Panc1 (cell line): ENCODE measurements at regions not wholly inside any gene's neighbourhood (a gene's known extent, or its start where the extent isn't known, plus 50 kb on each side); places are given as distances from the start of the nearest gene placed in this dataset.

Experiments
- ATAC-seq: fragments of 200-7000 bp; cut with Tn5 transposase; 2 replicates; pipeline ENCODE4 v1.9.1; 2020; ENCODE audit warnings: mild to moderate bottlenecking, moderate library complexity
- BruUV-seq: library from RNA; stranded (reverse); fragments of 400-500 nt; replicated peaks from 2 replicates; lab custom pipeline; 2021; lab: Mats Ljungman, UMichigan
- CTCF ChIA-PET: fragments of 300-600 bp; sonication (Branson Sonifier 250); formaldehyde crosslinking; loops from one replicate; lab custom pipeline; 2022; ENCODE audit warnings: antibody characterized with exemption; lab: Charles Lee
- POLR2A ChIA-PET: fragments of 300-600 bp; sonication (Branson Sonifier 250); formaldehyde crosslinking; loops from one replicate; lab custom pipeline; 2022; ENCODE audit warnings: antibody characterized with exemption; lab: Charles Lee
- DNase-seq: peaks from one replicate; pipeline ENCODE4 v3.0.0-alpha.2; 2010; ENCODE audit warnings: low read depth, low spot score
- H3K27ac ChIP-seq: 2 replicates; pipeline ENCODE4 v1.5.1; 2011; ENCODE audit warnings: mild to moderate bottlenecking, low read length, inconsistent platforms
- H3K27me3 ChIP-seq: fragments of 200-500 bp; sonication (Bioruptor generic); 2 replicates; pipeline ENCODE4 v1.6.0; 2014; ENCODE audit warnings: low read length, inconsistent platforms; ENCODE audit not compliant: control insufficient read depth, insufficient read depth
- H3K36me3 ChIP-seq: fragments of 200-500 bp; sonication (Bioruptor generic); 2 replicates; pipeline ENCODE4 v1.5.1; 2014; ENCODE audit warnings: inconsistent platforms, mild to moderate bottlenecking, low read length, moderate library complexity; ENCODE audit not compliant: control insufficient read depth, insufficient read depth
- H3K4me1 ChIP-seq: 2 replicates; pipeline ENCODE4 v1.5.1; 2011; ENCODE audit warnings: inconsistent platforms, mild to moderate bottlenecking, low read length, moderate library complexity; ENCODE audit not compliant: control insufficient read depth, insufficient read depth
- H3K4me3 ChIP-seq, 2 experiments: 2 replicates each; pipeline ENCODE4 v1.5.1; 2011 to 2012; ENCODE audit warnings: low read depth in 2 of 2, low read length in 2 of 2, mild to moderate bottlenecking in 2 of 2, inconsistent platforms in 1 of 2, moderate library complexity in 1 of 2
- H3K9me3 ChIP-seq: fragments of 200-500 bp; sonication (Bioruptor generic); 2 replicates; pipeline ENCODE4 v1.5.1; 2014; ENCODE audit warnings: low read depth, mild to moderate bottlenecking, inconsistent platforms, low read length, moderate library complexity; ENCODE audit not compliant: control insufficient read depth, insufficient read depth
- POLR2AphosphoS5 ChIP-seq: IDR thresholded peaks from 2 replicates; pipeline ENCODE4 v1.6.1; 2012; ENCODE audit warnings: mild to moderate bottlenecking, low read depth, low read length, moderate library complexity
- SIN3A ChIP-seq: IDR thresholded peaks from 2 replicates; pipeline ENCODE4 v1.6.1; 2012; ENCODE audit warnings: low read depth, mild to moderate bottlenecking, low read length, moderate library complexity, borderline replicate concordance; ENCODE audit not compliant: insufficient read depth
- TCF7L2 ChIP-seq: IDR thresholded peaks from 2 replicates; pipeline ENCODE4 v1.6.1; 2011; ENCODE audit warnings: mild to moderate bottlenecking, low read depth, low read length, inconsistent platforms
- in situ Hi-C: cut with HindIII; loops from 2 replicates; pipeline ENCODE4 v1.10.0; 2016; ENCODE audit warnings: low sequenced_read_pairs, low pct_unique_long_range_greater_than_20kb
- intact Hi-C: fragments of 100-400 bp; cut with micrococcal nuclease; formaldehyde crosslinking; loops from one replicate; pipeline ENCODE4 v1.10.0; 2022; ENCODE audit not compliant: unreplicated experiment
- TF ChIP-seq, protein P1 (sequence below), 2 experiments: IDR thresholded peaks; 2 replicates each; pipeline ENCODE4 v1.6.1; 2011 to 2012; ENCODE audit warnings: low read depth in 2 of 2, control low read depth in 1 of 2, low read length in 1 of 2, mild to moderate bottlenecking in 1 of 2, moderate library complexity in 1 of 2; ENCODE audit not compliant: insufficient read depth in 1 of 2
- TF ChIP-seq, protein P2 (sequence below): fragments of 450-650 bp; IDR thresholded peaks from 2 replicates; pipeline ENCODE4 v1.5.1; 2017; ENCODE audit warnings: mild to moderate bottlenecking

DNA sequence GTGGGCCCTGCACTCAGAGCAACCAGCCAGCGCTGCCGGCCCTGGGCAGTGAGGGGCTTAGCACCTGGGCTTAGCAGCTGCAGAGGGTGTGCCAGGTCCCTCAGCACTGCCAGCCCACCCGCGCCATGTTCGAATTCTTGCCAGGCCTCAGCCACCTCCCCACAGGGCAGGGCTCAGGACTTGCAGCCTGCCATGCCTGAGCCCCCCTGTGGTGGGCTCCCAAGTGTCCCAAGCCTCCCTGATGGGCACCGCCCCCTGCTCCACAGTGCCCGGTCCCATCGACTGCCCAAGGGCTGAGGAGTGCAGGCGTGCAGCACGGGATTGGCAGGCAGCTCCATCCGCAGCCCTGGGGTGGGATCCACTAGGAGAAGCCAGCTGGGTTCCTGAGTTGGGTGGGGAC, 98.0 kb upstream of the NID2 start:
- H3K9me3 ChIP-seq: no peaks in the 10 kb centered on the region
- TF ChIP-seq SIN3A (no peak), TCF7L2 (no peak), POLR2AphosphoS5 (no peak)
- TF ChIP-seq, protein P1, sequence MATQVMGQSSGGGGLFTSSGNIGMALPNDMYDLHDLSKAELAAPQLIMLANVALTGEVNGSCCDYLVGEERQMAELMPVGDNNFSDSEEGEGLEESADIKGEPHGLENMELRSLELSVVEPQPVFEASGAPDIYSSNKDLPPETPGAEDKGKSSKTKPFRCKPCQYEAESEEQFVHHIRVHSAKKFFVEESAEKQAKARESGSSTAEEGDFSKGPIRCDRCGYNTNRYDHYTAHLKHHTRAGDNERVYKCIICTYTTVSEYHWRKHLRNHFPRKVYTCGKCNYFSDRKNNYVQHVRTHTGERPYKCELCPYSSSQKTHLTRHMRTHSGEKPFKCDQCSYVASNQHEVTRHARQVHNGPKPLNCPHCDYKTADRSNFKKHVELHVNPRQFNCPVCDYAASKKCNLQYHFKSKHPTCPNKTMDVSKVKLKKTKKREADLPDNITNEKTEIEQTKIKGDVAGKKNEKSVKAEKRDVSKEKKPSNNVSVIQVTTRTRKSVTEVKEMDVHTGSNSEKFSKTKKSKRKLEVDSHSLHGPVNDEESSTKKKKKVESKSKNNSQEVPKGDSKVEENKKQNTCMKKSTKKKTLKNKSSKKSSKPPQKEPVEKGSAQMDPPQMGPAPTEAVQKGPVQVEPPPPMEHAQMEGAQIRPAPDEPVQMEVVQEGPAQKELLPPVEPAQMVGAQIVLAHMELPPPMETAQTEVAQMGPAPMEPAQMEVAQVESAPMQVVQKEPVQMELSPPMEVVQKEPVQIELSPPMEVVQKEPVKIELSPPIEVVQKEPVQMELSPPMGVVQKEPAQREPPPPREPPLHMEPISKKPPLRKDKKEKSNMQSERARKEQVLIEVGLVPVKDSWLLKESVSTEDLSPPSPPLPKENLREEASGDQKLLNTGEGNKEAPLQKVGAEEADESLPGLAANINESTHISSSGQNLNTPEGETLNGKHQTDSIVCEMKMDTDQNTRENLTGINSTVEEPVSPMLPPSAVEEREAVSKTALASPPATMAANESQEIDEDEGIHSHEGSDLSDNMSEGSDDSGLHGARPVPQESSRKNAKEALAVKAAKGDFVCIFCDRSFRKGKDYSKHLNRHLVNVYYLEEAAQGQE (IDR thresholded peaks at IDR 0.05; ENCODE audit: insufficient read depth in 1 of 2, low read depth in 2 of 2, low read length in 1 of 2): no peak
- TF ChIP-seq, protein P2, sequence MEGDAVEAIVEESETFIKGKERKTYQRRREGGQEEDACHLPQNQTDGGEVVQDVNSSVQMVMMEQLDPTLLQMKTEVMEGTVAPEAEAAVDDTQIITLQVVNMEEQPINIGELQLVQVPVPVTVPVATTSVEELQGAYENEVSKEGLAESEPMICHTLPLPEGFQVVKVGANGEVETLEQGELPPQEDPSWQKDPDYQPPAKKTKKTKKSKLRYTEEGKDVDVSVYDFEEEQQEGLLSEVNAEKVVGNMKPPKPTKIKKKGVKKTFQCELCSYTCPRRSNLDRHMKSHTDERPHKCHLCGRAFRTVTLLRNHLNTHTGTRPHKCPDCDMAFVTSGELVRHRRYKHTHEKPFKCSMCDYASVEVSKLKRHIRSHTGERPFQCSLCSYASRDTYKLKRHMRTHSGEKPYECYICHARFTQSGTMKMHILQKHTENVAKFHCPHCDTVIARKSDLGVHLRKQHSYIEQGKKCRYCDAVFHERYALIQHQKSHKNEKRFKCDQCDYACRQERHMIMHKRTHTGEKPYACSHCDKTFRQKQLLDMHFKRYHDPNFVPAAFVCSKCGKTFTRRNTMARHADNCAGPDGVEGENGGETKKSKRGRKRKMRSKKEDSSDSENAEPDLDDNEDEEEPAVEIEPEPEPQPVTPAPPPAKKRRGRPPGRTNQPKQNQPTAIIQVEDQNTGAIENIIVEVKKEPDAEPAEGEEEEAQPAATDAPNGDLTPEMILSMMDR: no peak
- no peaks in the 10 kb centered on the region for H3K27me3 ChIP-seq
- POLR2A ChIA-PET: no interaction called here
- no TSS peak for BruUV-seq
- no peaks in the 10 kb centered on the region for H3K36me3 ChIP-seq
- H3K4me3 ChIP-seq: no peak overlapping the region
- in situ Hi-C loops (no loop called here), intact Hi-C loops (no loop called here)
- no peak overlapping the region for H3K27ac ChIP-seq
- CTCF ChIA-PET: no interaction called here
- H3K4me1 ChIP-seq: no peaks in the 10 kb centered on the region
- ATAC-seq (no peak), DNase-seq (no peak)

DNA sequence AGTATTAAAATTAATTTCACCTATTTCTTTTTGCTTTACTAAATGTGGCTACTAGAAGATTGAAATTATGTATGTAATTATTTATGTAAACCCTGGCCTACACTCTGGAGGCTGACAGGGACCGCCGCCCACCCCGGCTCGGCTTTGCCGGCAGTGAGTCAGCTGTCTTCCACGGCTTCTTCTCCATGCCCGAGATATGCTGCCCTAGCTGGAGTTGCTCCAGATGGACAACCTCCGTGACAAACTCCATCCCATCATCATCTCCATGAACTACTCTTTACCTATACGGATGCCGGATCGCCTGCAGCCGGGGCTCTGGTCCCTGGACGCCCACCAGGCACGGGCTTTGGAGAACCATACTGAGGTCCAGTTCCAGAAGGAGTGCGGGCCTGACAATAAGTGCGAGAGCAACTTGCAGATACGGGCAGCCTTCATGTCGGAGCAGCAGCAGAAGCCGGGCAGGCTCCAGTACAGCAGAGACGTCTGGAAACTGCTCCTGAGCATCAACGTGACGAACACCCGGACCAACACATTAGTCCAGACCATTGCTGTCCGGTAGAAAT, 86.9 kb upstream of the NID2 start:
- H3K27ac ChIP-seq: no peak overlapping the region
- in situ Hi-C loops: no loop called here
- no peak for TF ChIP-seq SIN3A
- TF ChIP-seq TCF7L2: no peak
- TF ChIP-seq, protein P1 (IDR thresholded peaks at IDR 0.05; ENCODE audit: insufficient read depth in 1 of 2, low read depth in 2 of 2, low read length in 1 of 2): no peak
- TF ChIP-seq, protein P2: no peak
- TF ChIP-seq POLR2AphosphoS5: no peak
- H3K4me3 ChIP-seq: no peak overlapping the region
- intact Hi-C loops: no loop called here
- ChIA-PET POLR2A (no interaction called here), CTCF (no interaction called here)
- no peaks in the 10 kb centered on the region for H3K36me3 ChIP-seq
- DNase-seq: no peak
- ATAC-seq: no peak
- no peaks in the 10 kb centered on the region for H3K9me3 ChIP-seq
- H3K4me1 ChIP-seq: no peaks in the 10 kb centered on the region
- no TSS peak for BruUV-seq
- no peaks in the 10 kb centered on the region for H3K27me3 ChIP-seq
